ENCODE measurements at regions not wholly inside any gene's neighbourhood (a gene's known extent, or its start where the extent isn't known, plus 50 kb on each side); places are given as distances from the start of the nearest gene placed in this dataset.

GRCh38 chr19:28642787-28643683 is 569.9 kb downstream of the UQCRFS1 start:
- H3K79me1 ChIP-seq (ENCODE audit: low read length), result no peaks in the 10 kb centered on the region
- no CpG with 5 or more reads among the region's 10 CpGs for WGBS (ENCODE audit: extremely low coverage, insufficient coverage, low lambda C conversion rate)
- H4K5ac ChIP-seq (ENCODE audit: low read length), result no peak overlapping the region
- H3K9ac ChIP-seq (ENCODE audit: low read length), result no peak overlapping the region
- no peaks in the 10 kb centered on the region for H3K36me3 ChIP-seq (ENCODE audit: control insufficient read depth, insufficient read depth, low read length)
- no peak overlapping the region for H2AK5ac ChIP-seq (ENCODE audit: low read length)
- no peak overlapping the region for H2BK5ac ChIP-seq (ENCODE audit: low read length)
- no peak overlapping the region for H2BK120ac ChIP-seq (ENCODE audit: low read depth, low read length)
- H3K27me3 ChIP-seq (ENCODE audit: insufficient read depth, low read length, poor library complexity), result no peaks in the 10 kb centered on the region
- no peak overlapping the region for H2BK15ac ChIP-seq (replicated peaks; ENCODE audit: low read depth)
- no peak overlapping the region for H3K23ac ChIP-seq (ENCODE audit: low read length)
- no peaks in the 10 kb centered on the region for H3K79me2 ChIP-seq (ENCODE audit: control insufficient read depth, insufficient read depth, low read length)
- H3K18ac ChIP-seq (ENCODE audit: low read length), result no peak overlapping the region
- no peak overlapping the region for H3K27ac ChIP-seq (ENCODE audit: low read depth, low read length)
- H3K4me2 ChIP-seq (ENCODE audit: low read length), result no peak overlapping the region
- no peak overlapping the region for H3K56ac ChIP-seq (ENCODE audit: low read length)
- H4K8ac ChIP-seq (ENCODE audit: low read depth, low read length), result no peak overlapping the region
- no peaks in the 10 kb centered on the region for H3K4me1 ChIP-seq (ENCODE audit: control insufficient read depth, low read depth, low read length)
- no peak for DNase-seq
- no peak overlapping the region for H3K4ac ChIP-seq (ENCODE audit: low read depth, low read length)
- H3K4me3 ChIP-seq (ENCODE audit: low read length), result no peak overlapping the region

DNA sequence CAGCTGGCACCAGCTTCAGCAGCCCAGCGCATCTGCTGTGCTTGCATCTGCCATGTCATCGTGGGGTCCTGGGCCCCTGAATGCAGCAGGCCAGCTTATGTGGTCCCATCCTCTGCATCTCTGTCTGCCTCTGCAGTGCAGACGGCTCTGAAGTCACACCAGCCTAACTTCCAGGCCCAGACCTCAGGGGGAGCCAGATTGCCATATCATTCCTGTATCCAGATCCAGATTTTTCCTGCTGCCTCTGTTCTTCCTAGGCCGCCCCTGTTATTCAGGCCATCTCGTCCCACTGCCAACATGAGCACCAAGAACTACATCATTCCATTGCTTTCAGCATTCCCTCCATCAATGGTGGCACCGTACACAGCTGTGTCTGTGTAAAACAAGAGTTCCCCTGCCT is 571.6 kb downstream of the UQCRFS1 start:
- no CpG with 5 or more reads among the region's 6 CpGs for WGBS (ENCODE audit: extremely low coverage, insufficient coverage, low lambda C conversion rate)

GRCh38 chr19:28640506-28640905 is 572.4 kb downstream of the UQCRFS1 start:
- H3K4me2 ChIP-seq (ENCODE audit: low read length), result no peak overlapping the region
- no peak for DNase-seq
- no CpG with 5 or more reads among the region's 4 CpGs for WGBS (ENCODE audit: extremely low coverage, insufficient coverage, low lambda C conversion rate)

More for the DNA sequence above, 571.6 kb downstream of the UQCRFS1 start:
- Histone ChIP-seq H3K27me3 (ENCODE audit: insufficient read depth, low read length, poor library complexity) (no peaks in the 10 kb centered on the region), H2AK5ac (ENCODE audit: low read length) (no peak overlapping the region), H3K18ac (ENCODE audit: low read length) (no peak overlapping the region), H3K79me1 (ENCODE audit: low read length) (no peaks in the 10 kb centered on the region), H2BK15ac (replicated peaks; ENCODE audit: low read depth) (no peak overlapping the region), H3K36me3 (ENCODE audit: control insufficient read depth, insufficient read depth, low read length) (no peaks in the 10 kb centered on the region), H4K8ac (ENCODE audit: low read depth, low read length) (no peak overlapping the region), H3K27ac (ENCODE audit: low read depth, low read length) (no peak overlapping the region), H3K79me2 (ENCODE audit: control insufficient read depth, insufficient read depth, low read length) (no peaks in the 10 kb centered on the region), H3K56ac (ENCODE audit: low read length) (no peak overlapping the region), H3K4me3 (ENCODE audit: low read length) (no peak overlapping the region), H3K9ac (ENCODE audit: low read length) (no peak overlapping the region), H2BK5ac (ENCODE audit: low read length) (no peak overlapping the region), H4K5ac (ENCODE audit: low read length) (no peak overlapping the region), H3K4ac (ENCODE audit: low read depth, low read length) (no peak overlapping the region), H3K4me1 (ENCODE audit: control insufficient read depth, low read depth, low read length) (no peaks in the 10 kb centered on the region), H2BK120ac (ENCODE audit: low read depth, low read length) (no peak overlapping the region), H3K4me2 (ENCODE audit: low read length) (no peak overlapping the region), H3K23ac (ENCODE audit: low read length) (no peak overlapping the region)
- peak; percentile 18 for DNase-seq

GRCh38 chr19:28638445-28638844 is 574.5 kb downstream of the UQCRFS1 start:
- H3K4me1 ChIP-seq (ENCODE audit: control insufficient read depth, low read depth, low read length), result no peaks in the 10 kb centered on the region
- H3K56ac ChIP-seq (ENCODE audit: low read length), result no peak overlapping the region
- no peaks in the 10 kb centered on the region for H3K79me2 ChIP-seq (ENCODE audit: control insufficient read depth, insufficient read depth, low read length)
- no peak overlapping the region for H3K23ac ChIP-seq (ENCODE audit: low read length)
- DNase-seq, result no peak
- H3K4ac ChIP-seq (ENCODE audit: low read depth, low read length), result no peak overlapping the region
- H3K79me1 ChIP-seq (ENCODE audit: low read length), result no peaks in the 10 kb centered on the region
- H4K8ac ChIP-seq (ENCODE audit: low read depth, low read length), result no peak overlapping the region
- no peak overlapping the region for H2BK120ac ChIP-seq (ENCODE audit: low read depth, low read length)
- no peak overlapping the region for H3K9ac ChIP-seq (ENCODE audit: low read length)
- no peak overlapping the region for H4K5ac ChIP-seq (ENCODE audit: low read length)
- H3K4me3 ChIP-seq (ENCODE audit: low read length), result no peak overlapping the region
- H3K27me3 ChIP-seq (ENCODE audit: insufficient read depth, low read length, poor library complexity), result no peaks in the 10 kb centered on the region
- H2BK15ac ChIP-seq (replicated peaks; ENCODE audit: low read depth), result no peak overlapping the region
- no peak overlapping the region for H2BK5ac ChIP-seq (ENCODE audit: low read length)
- H2AK5ac ChIP-seq (ENCODE audit: low read length), result no peak overlapping the region
- no peak overlapping the region for H3K18ac ChIP-seq (ENCODE audit: low read length)
- H3K4me2 ChIP-seq (ENCODE audit: low read length), result no peak overlapping the region
- WGBS (ENCODE audit: extremely low coverage, insufficient coverage, low lambda C conversion rate), result no CpG with 5 or more reads among the region's 4 CpGs
- H3K27ac ChIP-seq (ENCODE audit: low read depth, low read length), result no peak overlapping the region
- no peaks in the 10 kb centered on the region for H3K36me3 ChIP-seq (ENCODE audit: control insufficient read depth, insufficient read depth, low read length)

More at GRCh38 chr19:28640506-28640905, 572.4 kb downstream of the UQCRFS1 start:
- Histone ChIP-seq H3K9ac (ENCODE audit: low read length) (no peak overlapping the region), H3K27me3 (ENCODE audit: insufficient read depth, low read length, poor library complexity) (no peaks in the 10 kb centered on the region), H4K8ac (ENCODE audit: low read depth, low read length) (no peak overlapping the region), H2BK15ac (replicated peaks; ENCODE audit: low read depth) (no peak overlapping the region), H3K36me3 (ENCODE audit: control insufficient read depth, insufficient read depth, low read length) (no peaks in the 10 kb centered on the region), H2BK120ac (ENCODE audit: low read depth, low read length) (no peak overlapping the region), H3K4ac (ENCODE audit: low read depth, low read length) (no peak overlapping the region), H3K27ac (ENCODE audit: low read depth, low read length) (no peak overlapping the region), H4K5ac (ENCODE audit: low read length) (no peak overlapping the region), H2BK5ac (ENCODE audit: low read length) (no peak overlapping the region), H3K4me1 (ENCODE audit: control insufficient read depth, low read depth, low read length) (no peaks in the 10 kb centered on the region), H3K79me2 (ENCODE audit: control insufficient read depth, insufficient read depth, low read length) (no peaks in the 10 kb centered on the region), H3K79me1 (ENCODE audit: low read length) (no peaks in the 10 kb centered on the region), H3K4me3 (ENCODE audit: low read length) (no peak overlapping the region), H3K18ac (ENCODE audit: low read length) (no peak overlapping the region), H3K56ac (ENCODE audit: low read length) (no peak overlapping the region), H2AK5ac (ENCODE audit: low read length) (no peak overlapping the region), H3K23ac (ENCODE audit: low read length) (no peak overlapping the region)

DNA sequence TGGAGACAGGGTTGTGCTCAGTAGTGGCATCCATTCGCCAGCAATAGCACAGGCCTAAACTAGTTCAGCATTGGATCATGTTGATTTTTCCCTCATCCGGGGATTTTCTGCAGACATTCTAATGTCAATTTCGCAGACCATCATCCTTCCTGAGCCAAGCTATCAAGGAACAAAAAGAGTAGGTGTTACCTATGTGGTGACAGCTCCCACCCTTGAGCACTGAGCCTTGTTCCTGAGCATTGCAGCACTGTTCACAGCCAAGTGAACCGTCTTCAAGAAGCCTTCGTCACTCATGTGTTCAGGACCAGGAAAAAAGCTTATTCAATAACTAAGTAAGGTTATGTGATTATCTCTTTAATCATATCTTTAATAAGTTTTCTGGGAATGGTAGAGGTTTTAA is 576.2 kb downstream of the UQCRFS1 start:
- Histone ChIP-seq H3K56ac (ENCODE audit: low read length) (no peak overlapping the region), H2BK15ac (replicated peaks; ENCODE audit: low read depth) (no peak overlapping the region), H3K4me2 (ENCODE audit: low read length) (no peak overlapping the region), H2BK5ac (ENCODE audit: low read length) (no peak overlapping the region), H3K18ac (ENCODE audit: low read length) (no peak overlapping the region), H3K4me1 (ENCODE audit: control insufficient read depth, low read depth, low read length) (no peaks in the 10 kb centered on the region), H3K79me1 (ENCODE audit: low read length) (no peaks in the 10 kb centered on the region), H3K27ac (ENCODE audit: low read depth, low read length) (no peak overlapping the region), H2AK5ac (ENCODE audit: low read length) (no peak overlapping the region), H3K27me3 (ENCODE audit: insufficient read depth, low read length, poor library complexity) (no peaks in the 10 kb centered on the region), H3K36me3 (ENCODE audit: control insufficient read depth, insufficient read depth, low read length) (no peaks in the 10 kb centered on the region), H3K9ac (ENCODE audit: low read length) (no peak overlapping the region), H4K8ac (ENCODE audit: low read depth, low read length) (no peak overlapping the region), H3K4me3 (ENCODE audit: low read length) (no peak overlapping the region), H3K23ac (ENCODE audit: low read length) (no peak overlapping the region), H3K4ac (ENCODE audit: low read depth, low read length) (no peak overlapping the region), H2BK120ac (ENCODE audit: low read depth, low read length) (no peak overlapping the region), H3K79me2 (ENCODE audit: control insufficient read depth, insufficient read depth, low read length) (no peaks in the 10 kb centered on the region), H4K5ac (ENCODE audit: low read length) (no peak overlapping the region)
- no peak for DNase-seq
- no CpG with 5 or more reads among the region's 5 CpGs for WGBS (ENCODE audit: extremely low coverage, insufficient coverage, low lambda C conversion rate)

Measured in mesendoderm (in vitro differentiated cells).